ENCODE measurements at regions not wholly inside any gene's neighbourhood (a gene's known extent, or its start where the extent isn't known, plus 50 kb on each side); places are given as distances from the start of the nearest gene placed in this dataset.

DNA sequence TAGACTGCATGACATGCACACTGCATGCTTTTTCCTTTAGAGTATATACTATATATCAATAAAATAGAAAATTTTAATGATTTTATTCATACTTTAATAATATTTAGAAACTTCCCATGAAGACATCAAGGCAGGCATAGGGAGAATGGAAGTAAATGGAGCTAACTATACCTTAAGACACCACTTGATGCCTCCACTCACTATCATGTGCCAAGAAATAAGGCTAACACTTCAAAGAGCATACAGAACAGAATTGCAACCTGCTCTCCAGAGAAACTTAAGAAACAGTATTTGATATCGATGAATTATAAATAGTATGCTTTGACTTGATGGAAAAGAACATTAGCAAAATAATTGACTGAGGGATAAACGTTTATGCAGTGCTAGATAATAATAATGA is 192.6 kb upstream of the MBNL1 start:
- Histone ChIP-seq H3K27me3 (replicated peaks in 1 of 7) (no peaks in the 10 kb centered on the region), H3K9me3 (peaks cover 0 to 8% (median 0%) of the 10 kb centered on the region in 8 donors), H3K36me3 (no peaks in the 10 kb centered on the region), H3K4me1 (no peaks in the 10 kb centered on the region), H3K4me3 (no peak overlapping the region), H3K27ac (no peak overlapping the region)
- intact Hi-C loops (cut with DNase I; ENCODE audit: low total_unique reads) = no loop called here
- no peak for DNase-seq
- 76 to 90% (median 83%) methylated on average over 2 of the region's 2 CpGs for WGBS, 5 donors
- TF ChIP-seq, protein P1, sequence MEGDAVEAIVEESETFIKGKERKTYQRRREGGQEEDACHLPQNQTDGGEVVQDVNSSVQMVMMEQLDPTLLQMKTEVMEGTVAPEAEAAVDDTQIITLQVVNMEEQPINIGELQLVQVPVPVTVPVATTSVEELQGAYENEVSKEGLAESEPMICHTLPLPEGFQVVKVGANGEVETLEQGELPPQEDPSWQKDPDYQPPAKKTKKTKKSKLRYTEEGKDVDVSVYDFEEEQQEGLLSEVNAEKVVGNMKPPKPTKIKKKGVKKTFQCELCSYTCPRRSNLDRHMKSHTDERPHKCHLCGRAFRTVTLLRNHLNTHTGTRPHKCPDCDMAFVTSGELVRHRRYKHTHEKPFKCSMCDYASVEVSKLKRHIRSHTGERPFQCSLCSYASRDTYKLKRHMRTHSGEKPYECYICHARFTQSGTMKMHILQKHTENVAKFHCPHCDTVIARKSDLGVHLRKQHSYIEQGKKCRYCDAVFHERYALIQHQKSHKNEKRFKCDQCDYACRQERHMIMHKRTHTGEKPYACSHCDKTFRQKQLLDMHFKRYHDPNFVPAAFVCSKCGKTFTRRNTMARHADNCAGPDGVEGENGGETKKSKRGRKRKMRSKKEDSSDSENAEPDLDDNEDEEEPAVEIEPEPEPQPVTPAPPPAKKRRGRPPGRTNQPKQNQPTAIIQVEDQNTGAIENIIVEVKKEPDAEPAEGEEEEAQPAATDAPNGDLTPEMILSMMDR (IDR thresholded peaks at IDR 0.05 in 8 of 11, conservative IDR thresholded peaks at IDR 0.05 in 3 of 11) = no peak
- no peak for TF ChIP-seq POLR2A (IDR thresholded peaks at IDR 0.05)
- TF ChIP-seq POLR2AphosphoS5 (IDR thresholded peaks at IDR 0.05) = no peak

DNA sequence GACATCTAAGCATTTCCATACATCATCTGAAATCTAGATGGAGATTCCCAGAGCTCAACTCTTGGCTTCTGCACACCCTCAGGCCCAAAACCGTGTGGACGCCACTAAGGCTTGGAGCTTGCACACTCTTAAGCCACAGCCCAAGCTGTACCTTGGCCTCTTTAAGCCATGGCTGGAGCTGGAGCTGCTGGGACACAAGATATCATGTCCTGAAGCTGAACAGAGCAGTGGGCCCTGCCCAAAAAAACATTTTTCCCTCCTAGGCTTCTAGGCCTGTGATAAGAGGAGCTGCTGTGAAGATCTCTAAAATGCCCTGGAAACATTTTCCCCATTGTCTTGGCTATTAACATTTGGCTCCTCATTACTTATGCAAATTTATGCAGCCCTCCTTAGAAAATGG is 188.7 kb upstream of the MBNL1 start:
- intact Hi-C loops (cut with DNase I; ENCODE audit: low total_unique reads) = no loop called here
- no peak for DNase-seq
- Histone ChIP-seq H3K9me3 (peaks cover 0 to 8% (median 0%) of the 10 kb centered on the region in 8 donors), H3K4me1 (no peaks in the 10 kb centered on the region), H3K27me3 (replicated peaks in 1 of 7) (no peaks in the 10 kb centered on the region), H3K27ac (no peak overlapping the region), H3K4me3 (no peak overlapping the region), H3K36me3 (no peaks in the 10 kb centered on the region)
- TF ChIP-seq POLR2A (IDR thresholded peaks at IDR 0.05) (no peak), POLR2AphosphoS5 (IDR thresholded peaks at IDR 0.05) (no peak)
- TF ChIP-seq, protein P1 (IDR thresholded peaks at IDR 0.05 in 8 of 11, conservative IDR thresholded peaks at IDR 0.05 in 3 of 11) = no peak
- WGBS, 5 donors = 92 to 100% (median 96%) methylated on average over 2 of the region's 2 CpGs

DNA sequence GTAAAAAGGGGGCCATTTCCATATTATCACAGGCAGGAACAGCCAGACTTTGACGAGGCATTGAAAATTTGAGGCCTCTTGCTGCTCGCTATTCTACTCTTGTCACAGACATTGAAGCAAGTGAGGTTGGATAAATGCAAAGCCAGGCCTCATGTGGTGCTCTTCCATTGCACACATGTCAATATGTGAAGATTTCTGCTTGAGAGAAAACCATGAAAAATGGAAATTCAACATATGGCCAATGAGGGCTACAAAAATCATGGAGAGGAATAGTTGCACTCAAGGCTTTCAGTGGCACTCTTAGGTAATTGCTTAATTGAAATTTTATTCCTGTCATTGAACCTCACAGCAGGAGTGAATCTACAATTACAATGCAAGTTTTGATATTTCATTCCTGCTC is 185.6 kb upstream of the MBNL1 start:
- no peak for TF ChIP-seq POLR2AphosphoS5 (IDR thresholded peaks at IDR 0.05)
- no peak for TF ChIP-seq POLR2A (IDR thresholded peaks at IDR 0.05)
- TF ChIP-seq, protein P1 (IDR thresholded peaks at IDR 0.05 in 8 of 11, conservative IDR thresholded peaks at IDR 0.05 in 3 of 11) = no peak
- H3K27me3 ChIP-seq (replicated peaks in 1 of 7) = no peaks in the 10 kb centered on the region
- H3K4me3 ChIP-seq = no peak overlapping the region
- H3K9me3 ChIP-seq = peaks cover 0 to 8% (median 0%) of the 10 kb centered on the region in 8 donors
- no peaks in the 10 kb centered on the region for H3K4me1 ChIP-seq
- 74 to 97% (median 92%) methylated on average over 2 of the region's 2 CpGs for WGBS, 5 donors
- no peak for DNase-seq
- intact Hi-C loops (cut with DNase I; ENCODE audit: low total_unique reads) = no loop called here
- no peaks in the 10 kb centered on the region for H3K36me3 ChIP-seq
- no peak overlapping the region for H3K27ac ChIP-seq

DNA sequence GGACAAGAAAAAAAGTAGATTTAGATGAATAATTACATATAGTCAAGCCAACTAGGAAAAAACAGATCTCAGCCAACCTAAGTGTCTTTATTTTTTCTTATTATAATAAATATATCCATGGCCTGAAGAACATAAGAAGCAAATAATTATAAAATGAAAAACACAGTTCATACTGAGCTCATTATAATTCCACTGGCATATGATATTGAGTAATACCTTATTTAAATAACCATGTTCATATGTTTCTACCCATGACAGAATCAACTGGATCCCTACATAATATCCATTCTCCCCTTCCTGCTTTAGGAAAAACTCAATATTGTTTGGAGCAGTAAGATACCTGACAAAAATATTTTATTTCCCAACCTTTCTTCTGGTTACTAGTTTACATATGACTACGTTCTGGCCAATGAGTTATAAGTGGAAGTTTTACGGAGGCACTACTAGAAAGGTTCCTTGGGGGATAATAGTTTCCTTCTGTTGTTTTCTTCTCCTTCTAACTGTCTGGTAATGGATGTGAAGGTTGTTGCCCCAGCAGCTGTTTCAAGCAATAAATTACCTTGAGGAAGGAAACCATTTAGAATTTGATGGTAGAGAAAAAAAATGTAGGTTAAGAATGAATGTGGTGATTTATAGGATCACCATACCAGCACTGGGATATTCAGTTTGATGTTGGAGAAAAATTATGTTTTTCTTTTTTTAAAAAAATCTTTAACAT is 184.1 kb upstream of the MBNL1 start:
- DNase-seq = no peak
- H3K4me1 ChIP-seq = no peaks in the 10 kb centered on the region
- no peak overlapping the region for H3K4me3 ChIP-seq
- intact Hi-C loops (cut with DNase I; ENCODE audit: low total_unique reads) = no loop called here
- H3K36me3 ChIP-seq = no peaks in the 10 kb centered on the region
- H3K27ac ChIP-seq = no peak overlapping the region
- no peaks in the 10 kb centered on the region for H3K27me3 ChIP-seq (replicated peaks in 1 of 7)
- H3K9me3 ChIP-seq = peaks cover 0 to 7% (median 0%) of the 10 kb centered on the region in 8 donors
- 38 to 54% (median 52%) methylated on average over 2 of the region's 2 CpGs for WGBS, 5 donors
- TF ChIP-seq, protein P1 (IDR thresholded peaks at IDR 0.05 in 8 of 11, conservative IDR thresholded peaks at IDR 0.05 in 3 of 11) = no peak
- TF ChIP-seq POLR2A (IDR thresholded peaks at IDR 0.05) (no peak), POLR2AphosphoS5 (IDR thresholded peaks at IDR 0.05) (no peak)
